ENCODE measurements at regions not wholly inside any gene's neighbourhood (a gene's known extent, or its start where the extent isn't known, plus 50 kb on each side); places are given as distances from the start of the nearest gene placed in this dataset.

- ChIA-PET CTCF (no interaction called here), POLR2A (no interaction called here)
- TF ChIP-seq, protein P1, sequence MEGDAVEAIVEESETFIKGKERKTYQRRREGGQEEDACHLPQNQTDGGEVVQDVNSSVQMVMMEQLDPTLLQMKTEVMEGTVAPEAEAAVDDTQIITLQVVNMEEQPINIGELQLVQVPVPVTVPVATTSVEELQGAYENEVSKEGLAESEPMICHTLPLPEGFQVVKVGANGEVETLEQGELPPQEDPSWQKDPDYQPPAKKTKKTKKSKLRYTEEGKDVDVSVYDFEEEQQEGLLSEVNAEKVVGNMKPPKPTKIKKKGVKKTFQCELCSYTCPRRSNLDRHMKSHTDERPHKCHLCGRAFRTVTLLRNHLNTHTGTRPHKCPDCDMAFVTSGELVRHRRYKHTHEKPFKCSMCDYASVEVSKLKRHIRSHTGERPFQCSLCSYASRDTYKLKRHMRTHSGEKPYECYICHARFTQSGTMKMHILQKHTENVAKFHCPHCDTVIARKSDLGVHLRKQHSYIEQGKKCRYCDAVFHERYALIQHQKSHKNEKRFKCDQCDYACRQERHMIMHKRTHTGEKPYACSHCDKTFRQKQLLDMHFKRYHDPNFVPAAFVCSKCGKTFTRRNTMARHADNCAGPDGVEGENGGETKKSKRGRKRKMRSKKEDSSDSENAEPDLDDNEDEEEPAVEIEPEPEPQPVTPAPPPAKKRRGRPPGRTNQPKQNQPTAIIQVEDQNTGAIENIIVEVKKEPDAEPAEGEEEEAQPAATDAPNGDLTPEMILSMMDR (IDR thresholded peaks at IDR 0.05) = no peak
- intact Hi-C loops (cut with micrococcal nuclease) = no loop called here
- no peaks in the 10 kb centered on the region for H3K27me3 Mint-ChIP-seq
- no peaks in the 10 kb centered on the region for H3K9me3 Mint-ChIP-seq
- DNase-seq (no peak), ATAC-seq (no peak)
- H3K4me3 Mint-ChIP-seq = no peak overlapping the region
- no peaks in the 10 kb centered on the region for H3K4me1 Mint-ChIP-seq (ENCODE audit: low read depth)
- H3K36me3 Mint-ChIP-seq (ENCODE audit: low read depth) = no peaks in the 10 kb centered on the region
- H3K27ac Mint-ChIP-seq = no peak overlapping the region
Observed at GRCh38 chr7:25707768-25708620, 444.0 kb upstream of the NFE2L3 start.

DNA sequence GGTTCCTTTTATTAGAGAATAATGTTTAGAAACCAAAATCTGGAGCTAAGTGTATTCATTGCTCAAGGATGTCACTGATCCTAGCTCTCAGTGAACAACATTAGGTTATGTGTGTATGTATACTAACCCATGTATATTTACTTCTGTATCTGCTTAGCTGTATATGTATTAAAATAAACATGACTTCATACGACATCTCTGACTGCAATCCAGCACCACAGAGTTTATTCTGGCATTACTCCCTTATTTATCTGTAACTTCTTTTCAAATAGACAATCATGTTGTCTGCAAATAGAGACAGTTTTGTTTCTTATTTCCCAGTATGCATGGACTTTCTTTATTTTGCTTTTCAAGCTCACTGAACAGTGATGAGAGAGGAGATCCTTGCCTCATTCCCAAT, 441.0 kb upstream of the NFE2L3 start:
- no peaks in the 10 kb centered on the region for H3K4me1 Mint-ChIP-seq (ENCODE audit: low read depth)
- ATAC-seq (no peak), DNase-seq (no peak)
- ChIA-PET POLR2A (no interaction called here), CTCF (no interaction called here)
- no peak overlapping the region for H3K4me3 Mint-ChIP-seq
- no peaks in the 10 kb centered on the region for H3K27me3 Mint-ChIP-seq
- no peak overlapping the region for H3K27ac Mint-ChIP-seq
- TF ChIP-seq, protein P1 (IDR thresholded peaks at IDR 0.05) = no peak
- intact Hi-C loops (cut with micrococcal nuclease) = no loop called here
- no peaks in the 10 kb centered on the region for H3K9me3 Mint-ChIP-seq
- no peaks in the 10 kb centered on the region for H3K36me3 Mint-ChIP-seq (ENCODE audit: low read depth)

DNA sequence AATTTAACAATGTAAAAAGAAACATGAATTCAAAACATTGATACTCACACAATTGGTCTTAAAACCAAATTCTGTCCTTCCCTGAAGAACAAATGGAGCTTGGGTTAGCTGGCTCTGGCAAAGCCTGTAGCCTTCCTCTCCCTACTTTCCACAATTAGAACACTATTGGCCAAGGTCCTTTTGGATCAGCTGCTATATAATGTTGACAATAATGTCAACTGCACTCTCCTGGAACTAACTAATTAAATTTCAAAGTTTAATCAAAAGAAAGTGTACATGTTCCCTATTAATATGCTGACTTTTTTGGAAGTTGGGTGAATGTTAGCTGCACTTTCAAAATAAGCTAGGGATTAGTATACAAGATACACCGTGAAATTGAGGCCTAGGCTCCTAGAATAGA, 440.1 kb upstream of the NFE2L3 start:
- DNase-seq (no peak), ATAC-seq (no peak)
- Mint-ChIP-seq H3K9me3 (no peaks in the 10 kb centered on the region), H3K36me3 (ENCODE audit: low read depth) (no peaks in the 10 kb centered on the region), H3K4me3 (no peak overlapping the region), H3K27me3 (no peaks in the 10 kb centered on the region), H3K27ac (no peak overlapping the region), H3K4me1 (ENCODE audit: low read depth) (no peaks in the 10 kb centered on the region)
- CTCF ChIA-PET = interaction anchor here (0.5 kb wide), 1 partner anchor 15 kb away, joined by 3 read pairs; no protein-coding TSS in a partner anchor
- POLR2A ChIA-PET = no interaction called here
- TF ChIP-seq, protein P1 (IDR thresholded peaks at IDR 0.05) = no peak
- intact Hi-C loops (cut with micrococcal nuclease) = no loop called here

DNA sequence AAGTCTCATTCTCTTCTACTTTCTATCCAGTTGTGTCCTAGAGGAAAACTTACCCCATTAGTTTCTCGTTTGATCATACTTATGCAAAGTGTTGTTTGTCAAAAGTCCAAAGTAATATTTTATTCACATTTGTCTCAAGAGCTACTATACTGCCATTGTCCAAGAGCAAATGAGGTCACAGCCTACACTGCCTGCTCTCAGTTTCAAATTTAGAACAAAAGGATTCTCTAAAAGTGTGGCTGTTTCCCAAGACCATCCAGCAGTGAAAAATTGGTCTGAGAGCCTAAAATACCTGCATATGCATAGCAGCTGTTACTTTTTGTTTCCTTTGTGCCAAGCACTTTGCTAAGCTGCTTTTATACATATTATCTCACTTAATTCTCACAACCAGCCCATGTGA, 439.5 kb upstream of the NFE2L3 start:
- ATAC-seq = no peak
- no peaks in the 10 kb centered on the region for H3K9me3 Mint-ChIP-seq
- no peak overlapping the region for H3K4me3 Mint-ChIP-seq
- no peak for DNase-seq
- H3K4me1 Mint-ChIP-seq (ENCODE audit: low read depth) = no peaks in the 10 kb centered on the region
- H3K36me3 Mint-ChIP-seq (ENCODE audit: low read depth) = no peaks in the 10 kb centered on the region
- no peaks in the 10 kb centered on the region for H3K27me3 Mint-ChIP-seq
- POLR2A ChIA-PET = no interaction called here
- TF ChIP-seq, protein P1 (IDR thresholded peaks at IDR 0.05) = no peak
- no peak overlapping the region for H3K27ac Mint-ChIP-seq
- intact Hi-C loops (cut with micrococcal nuclease) = no loop called here
- CTCF ChIA-PET = interaction anchor here (0.5 kb wide), 1 partner anchor 15 kb away, joined by 3 read pairs; no protein-coding TSS in a partner anchor

GRCh38 chr7:25714013-25714412, 438.0 kb upstream of the NFE2L3 start:
- no peaks in the 10 kb centered on the region for H3K4me1 Mint-ChIP-seq (ENCODE audit: low read depth)
- intact Hi-C loops (cut with micrococcal nuclease) = no loop called here
- no peak overlapping the region for H3K4me3 Mint-ChIP-seq
- ChIA-PET CTCF (no interaction called here), POLR2A (no interaction called here)
- TF ChIP-seq, protein P1 (IDR thresholded peaks at IDR 0.05) = no peak
- no peak for DNase-seq
- H3K9me3 Mint-ChIP-seq = no peaks in the 10 kb centered on the region
- H3K27ac Mint-ChIP-seq = no peak overlapping the region
- H3K36me3 Mint-ChIP-seq (ENCODE audit: low read depth) = no peaks in the 10 kb centered on the region
- ATAC-seq = no peak
- no peaks in the 10 kb centered on the region for H3K27me3 Mint-ChIP-seq

Data from activated CD8-positive, alpha-beta T cell treated with anti-CD3 and anti-CD28 coated beads for 36 hours (primary cell).